ENCODE measurements at regions not wholly inside any gene's neighbourhood (a gene's known extent, or its start where the extent isn't known, plus 50 kb on each side); places are given as distances from the start of the nearest gene placed in this dataset.

DNA sequence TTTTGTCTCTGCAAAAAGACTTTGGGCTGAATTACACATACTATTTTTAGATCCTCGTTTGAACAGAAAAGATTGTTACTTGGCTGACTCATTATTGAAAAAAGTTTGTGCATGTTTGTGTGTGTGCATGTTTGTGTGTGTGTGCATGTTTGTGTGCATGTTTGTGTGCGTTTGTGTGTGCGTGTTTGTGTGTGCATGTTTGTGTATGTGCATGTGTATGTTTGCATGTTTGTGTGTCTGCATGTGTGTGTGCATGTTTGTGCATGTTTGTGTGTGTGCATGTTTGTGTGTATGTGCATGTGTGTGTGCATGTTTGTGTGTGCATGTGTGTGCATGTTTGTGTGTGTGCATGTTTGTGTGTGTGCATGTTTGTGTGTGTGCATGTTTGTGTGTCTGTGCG lies 201.1 kb upstream of the FAT1 start:
- H2AFZ ChIP-seq = no peak overlapping the region
- H3K9me3 ChIP-seq (ENCODE audit: low read depth) = no peaks in the 10 kb centered on the region
- no peak overlapping the region for H3K4me2 ChIP-seq
- no peaks in the 10 kb centered on the region for H3K9me2 ChIP-seq (replicated peaks; ENCODE audit: insufficient read depth)
- H3K4me3 ChIP-seq = no peak overlapping the region
- no peaks in the 10 kb centered on the region for H3K27me3 ChIP-seq
- TF ChIP-seq, protein P1, sequence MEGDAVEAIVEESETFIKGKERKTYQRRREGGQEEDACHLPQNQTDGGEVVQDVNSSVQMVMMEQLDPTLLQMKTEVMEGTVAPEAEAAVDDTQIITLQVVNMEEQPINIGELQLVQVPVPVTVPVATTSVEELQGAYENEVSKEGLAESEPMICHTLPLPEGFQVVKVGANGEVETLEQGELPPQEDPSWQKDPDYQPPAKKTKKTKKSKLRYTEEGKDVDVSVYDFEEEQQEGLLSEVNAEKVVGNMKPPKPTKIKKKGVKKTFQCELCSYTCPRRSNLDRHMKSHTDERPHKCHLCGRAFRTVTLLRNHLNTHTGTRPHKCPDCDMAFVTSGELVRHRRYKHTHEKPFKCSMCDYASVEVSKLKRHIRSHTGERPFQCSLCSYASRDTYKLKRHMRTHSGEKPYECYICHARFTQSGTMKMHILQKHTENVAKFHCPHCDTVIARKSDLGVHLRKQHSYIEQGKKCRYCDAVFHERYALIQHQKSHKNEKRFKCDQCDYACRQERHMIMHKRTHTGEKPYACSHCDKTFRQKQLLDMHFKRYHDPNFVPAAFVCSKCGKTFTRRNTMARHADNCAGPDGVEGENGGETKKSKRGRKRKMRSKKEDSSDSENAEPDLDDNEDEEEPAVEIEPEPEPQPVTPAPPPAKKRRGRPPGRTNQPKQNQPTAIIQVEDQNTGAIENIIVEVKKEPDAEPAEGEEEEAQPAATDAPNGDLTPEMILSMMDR (IDR thresholded peaks at IDR 0.05; ENCODE audit: poor library complexity) = no peak
- TF ChIP-seq EZH2 (IDR thresholded peaks at IDR 0.05; ENCODE audit: borderline replicate concordance) (no peak), EZH2phosphoT487 (IDR thresholded peaks at IDR 0.05; ENCODE audit: low read depth, severe bottlenecking, unreplicated experiment) (no peak)
- H3K4me1 ChIP-seq (ENCODE audit: insufficient read depth) = peaks cover 7% of the 10 kb centered on the region
- no peaks in the 10 kb centered on the region for H4K20me1 ChIP-seq (ENCODE audit: insufficient read depth, poor library complexity, severe bottlenecking)
- DNase-seq (ENCODE audit: low spot score) = no peak
- no peaks in the 10 kb centered on the region for H3K36me3 ChIP-seq (replicated peaks; ENCODE audit: insufficient read depth, low read depth)
- H3K79me2 ChIP-seq = no peaks in the 10 kb centered on the region
- 88% methylated on average over 4 of the region's 4 CpGs for WGBS (ENCODE audit: low lambda C conversion rate, missing lambda C conversion rate)
- no peak overlapping the region for H3K27ac ChIP-seq

DNA sequence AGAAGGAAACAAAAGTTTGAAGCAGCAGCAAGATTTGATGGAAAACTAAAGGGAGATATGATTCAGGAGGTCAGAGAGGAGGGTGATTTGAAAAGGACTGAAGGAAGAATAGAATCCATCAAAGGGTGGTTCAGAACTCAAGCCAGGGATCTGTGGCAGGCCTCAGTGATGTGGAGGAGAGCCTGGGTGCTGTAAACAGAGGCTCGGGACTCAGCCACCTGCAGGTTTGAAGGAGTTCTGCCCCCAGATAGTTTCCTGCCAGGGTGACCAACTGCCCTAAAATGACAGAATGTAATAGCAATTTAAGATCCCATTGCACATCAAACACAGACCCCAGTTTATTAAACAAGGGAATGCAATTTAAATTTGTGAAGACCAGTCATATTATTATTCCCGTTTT lies 204.0 kb upstream of the FAT1 start:
- H3K9me3 ChIP-seq (ENCODE audit: low read depth) = no peaks in the 10 kb centered on the region
- WGBS (ENCODE audit: low lambda C conversion rate, missing lambda C conversion rate) = 69% methylated on average over 2 of the region's 2 CpGs
- H2AFZ ChIP-seq = no peak overlapping the region
- TF ChIP-seq, protein P1 (IDR thresholded peaks at IDR 0.05; ENCODE audit: poor library complexity) = no peak
- TF ChIP-seq EZH2 (IDR thresholded peaks at IDR 0.05; ENCODE audit: borderline replicate concordance) = no peak
- H3K4me1 ChIP-seq (ENCODE audit: insufficient read depth) = no peaks in the 10 kb centered on the region
- H3K27me3 ChIP-seq = no peaks in the 10 kb centered on the region
- no peaks in the 10 kb centered on the region for H3K36me3 ChIP-seq (replicated peaks; ENCODE audit: insufficient read depth, low read depth)
- no peak overlapping the region for H3K4me2 ChIP-seq
- no peak for DNase-seq (ENCODE audit: low spot score)
- H3K9me2 ChIP-seq (replicated peaks; ENCODE audit: insufficient read depth) = no peaks in the 10 kb centered on the region
- H3K4me3 ChIP-seq = no peak overlapping the region
- H4K20me1 ChIP-seq (ENCODE audit: insufficient read depth, poor library complexity, severe bottlenecking) = no peaks in the 10 kb centered on the region
- H3K27ac ChIP-seq = no peak overlapping the region
- H3K79me2 ChIP-seq = no peaks in the 10 kb centered on the region

DNA sequence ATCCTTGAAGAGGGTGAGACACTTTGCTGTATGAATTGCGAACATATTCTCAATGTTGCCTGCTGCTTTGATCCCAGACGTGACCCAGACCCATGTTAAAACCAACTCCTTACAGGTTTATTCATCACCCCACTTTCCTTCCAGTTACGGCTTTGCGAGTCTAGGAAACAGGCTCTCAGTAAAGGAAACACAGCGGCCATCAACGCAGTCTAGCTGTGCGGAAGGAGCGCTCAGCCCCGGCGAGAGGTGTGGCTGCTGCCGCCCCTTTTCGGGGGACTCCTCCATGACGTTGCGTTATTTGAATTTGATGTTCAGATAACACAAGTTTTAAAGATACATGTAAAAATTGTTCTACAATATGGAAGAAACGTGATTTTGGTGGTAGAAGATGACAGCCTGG lies 206.4 kb upstream of the FAT1 start:
- H3K9me2 ChIP-seq (replicated peaks; ENCODE audit: insufficient read depth) = no peaks in the 10 kb centered on the region
- H3K27me3 ChIP-seq = no peaks in the 10 kb centered on the region
- no peak overlapping the region for H2AFZ ChIP-seq
- H3K79me2 ChIP-seq = no peaks in the 10 kb centered on the region
- H3K36me3 ChIP-seq (replicated peaks; ENCODE audit: insufficient read depth, low read depth) = no peaks in the 10 kb centered on the region
- WGBS (ENCODE audit: low lambda C conversion rate, missing lambda C conversion rate) = 97% methylated on average over 15 of the region's 15 CpGs
- H4K20me1 ChIP-seq (ENCODE audit: insufficient read depth, poor library complexity, severe bottlenecking) = no peaks in the 10 kb centered on the region
- TF ChIP-seq EZH2 (IDR thresholded peaks at IDR 0.05; ENCODE audit: borderline replicate concordance) (no peak), EZH2phosphoT487 (IDR thresholded peaks at IDR 0.05; ENCODE audit: low read depth, severe bottlenecking, unreplicated experiment) (no peak)
- H3K9me3 ChIP-seq (ENCODE audit: low read depth) = no peaks in the 10 kb centered on the region
- no peak for DNase-seq (ENCODE audit: low spot score)
- H3K4me2 ChIP-seq = no peak overlapping the region
- H3K4me1 ChIP-seq (ENCODE audit: insufficient read depth) = peaks cover under 1% of the 10 kb centered on the region
- no peak overlapping the region for H3K27ac ChIP-seq
- no peak overlapping the region for H3K4me3 ChIP-seq

DNA sequence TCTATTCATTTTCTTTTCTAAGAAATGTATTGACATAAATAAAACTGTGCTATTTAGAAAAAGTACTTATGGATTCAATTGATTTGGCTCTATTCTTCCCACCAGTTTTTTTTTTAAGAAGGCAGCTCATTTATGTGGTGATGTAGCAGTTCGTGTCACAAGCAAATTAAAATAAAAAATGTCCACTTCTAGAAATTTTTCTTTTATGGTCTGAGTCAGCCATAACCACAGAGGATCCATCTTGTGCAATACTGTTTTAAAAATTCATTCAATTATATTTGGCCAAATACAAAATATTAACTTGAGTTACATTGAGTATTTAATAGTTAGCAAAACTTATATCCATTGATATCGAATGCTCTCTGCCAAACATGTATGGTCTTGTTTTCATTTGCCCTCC lies 207.9 kb upstream of the FAT1 start:
- Histone ChIP-seq H3K36me3 (replicated peaks; ENCODE audit: insufficient read depth, low read depth) (no peaks in the 10 kb centered on the region), H3K9me3 (ENCODE audit: low read depth) (no peaks in the 10 kb centered on the region), H3K27me3 (no peaks in the 10 kb centered on the region), H2AFZ (no peak overlapping the region), H4K20me1 (ENCODE audit: insufficient read depth, poor library complexity, severe bottlenecking) (no peaks in the 10 kb centered on the region), H3K4me2 (no peak overlapping the region), H3K79me2 (no peaks in the 10 kb centered on the region), H3K4me1 (ENCODE audit: insufficient read depth) (peaks cover 16% of the 10 kb centered on the region), H3K4me3 (no peak overlapping the region), H3K9me2 (replicated peaks; ENCODE audit: insufficient read depth) (no peaks in the 10 kb centered on the region), H3K27ac (no peak overlapping the region)
- TF ChIP-seq, protein P1 (IDR thresholded peaks at IDR 0.05; ENCODE audit: poor library complexity) = no peak
- TF ChIP-seq EZH2 (IDR thresholded peaks at IDR 0.05; ENCODE audit: borderline replicate concordance) (no peak), EZH2phosphoT487 (IDR thresholded peaks at IDR 0.05; ENCODE audit: low read depth, severe bottlenecking, unreplicated experiment) (no peak)
- 88% methylated on average over 2 of the region's 2 CpGs for WGBS (ENCODE audit: low lambda C conversion rate, missing lambda C conversion rate)
- no peak for DNase-seq (ENCODE audit: low spot score)

All from hepatocyte (in vitro differentiated cells).